AG10803 (cell line): ENCODE measurements at regions not wholly inside any gene's neighbourhood (a gene's known extent, or its start where the extent isn't known, plus 50 kb on each side); places are given as distances from the start of the nearest gene placed in this dataset.

Experiments used
- DNase-seq: peaks from one replicate; pipeline ENCODE4 v3.0.0; 2010; ENCODE audit warnings: low read depth
- H3K4me3 ChIP-seq: 2 replicates; pipeline ENCODE4 v1.5.1; 2011; ENCODE audit warnings: mild to moderate bottlenecking, low read length, control low read depth
- TF ChIP-seq, protein P1 (sequence below): conservative IDR thresholded peaks from 2 replicates; pipeline ENCODE4 v1.5.1; 2011; ENCODE audit warnings: mild to moderate bottlenecking, low read length, control low read depth, inconsistent platforms

DNA sequence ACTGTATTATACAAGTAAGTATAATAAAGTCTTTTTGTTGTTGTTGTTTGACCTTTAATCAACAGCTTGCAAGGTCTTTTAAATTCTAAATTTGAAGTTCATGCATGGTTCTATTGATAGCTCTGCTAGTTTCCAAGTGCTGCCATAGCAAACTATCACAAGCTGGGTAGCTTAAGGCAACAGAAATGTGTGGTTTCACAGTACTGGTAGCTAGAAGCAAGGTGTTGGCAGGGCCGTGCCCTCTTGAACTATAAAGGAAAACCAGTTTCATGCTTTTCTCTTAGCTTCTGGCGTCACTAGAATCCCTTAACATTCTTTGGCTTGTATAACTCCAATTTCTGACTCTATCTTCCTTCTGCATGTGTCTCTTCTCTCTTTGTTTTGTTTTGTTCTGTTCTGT lies 1021.9 kb upstream of the AUTS2 start:
- TF ChIP-seq, protein P1, sequence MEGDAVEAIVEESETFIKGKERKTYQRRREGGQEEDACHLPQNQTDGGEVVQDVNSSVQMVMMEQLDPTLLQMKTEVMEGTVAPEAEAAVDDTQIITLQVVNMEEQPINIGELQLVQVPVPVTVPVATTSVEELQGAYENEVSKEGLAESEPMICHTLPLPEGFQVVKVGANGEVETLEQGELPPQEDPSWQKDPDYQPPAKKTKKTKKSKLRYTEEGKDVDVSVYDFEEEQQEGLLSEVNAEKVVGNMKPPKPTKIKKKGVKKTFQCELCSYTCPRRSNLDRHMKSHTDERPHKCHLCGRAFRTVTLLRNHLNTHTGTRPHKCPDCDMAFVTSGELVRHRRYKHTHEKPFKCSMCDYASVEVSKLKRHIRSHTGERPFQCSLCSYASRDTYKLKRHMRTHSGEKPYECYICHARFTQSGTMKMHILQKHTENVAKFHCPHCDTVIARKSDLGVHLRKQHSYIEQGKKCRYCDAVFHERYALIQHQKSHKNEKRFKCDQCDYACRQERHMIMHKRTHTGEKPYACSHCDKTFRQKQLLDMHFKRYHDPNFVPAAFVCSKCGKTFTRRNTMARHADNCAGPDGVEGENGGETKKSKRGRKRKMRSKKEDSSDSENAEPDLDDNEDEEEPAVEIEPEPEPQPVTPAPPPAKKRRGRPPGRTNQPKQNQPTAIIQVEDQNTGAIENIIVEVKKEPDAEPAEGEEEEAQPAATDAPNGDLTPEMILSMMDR = no peak
- no peak for DNase-seq
- H3K4me3 ChIP-seq = no peak overlapping the region

DNA sequence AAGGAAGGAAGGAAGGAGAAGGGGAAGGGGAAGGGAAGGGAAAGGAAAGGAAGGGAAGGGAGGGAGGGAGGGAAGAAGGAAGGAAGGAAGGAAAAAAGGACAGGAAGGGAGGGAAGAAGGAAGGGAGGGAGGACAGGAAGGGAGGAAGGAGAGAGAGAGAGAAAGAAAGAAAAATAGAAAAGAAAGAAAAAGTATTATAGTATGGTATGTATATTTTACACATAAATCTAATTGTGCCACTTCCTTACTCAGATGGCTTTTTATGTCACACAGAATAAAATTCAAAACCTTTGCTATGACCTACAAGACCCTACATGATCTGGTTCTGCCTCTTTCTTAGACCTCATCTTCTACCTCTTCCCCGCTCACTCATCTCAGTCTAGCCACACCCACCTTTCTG lies 1016.9 kb upstream of the AUTS2 start:
- H3K4me3 ChIP-seq = no peak overlapping the region
- TF ChIP-seq, protein P1 = no peak
- DNase-seq = no peak

DNA sequence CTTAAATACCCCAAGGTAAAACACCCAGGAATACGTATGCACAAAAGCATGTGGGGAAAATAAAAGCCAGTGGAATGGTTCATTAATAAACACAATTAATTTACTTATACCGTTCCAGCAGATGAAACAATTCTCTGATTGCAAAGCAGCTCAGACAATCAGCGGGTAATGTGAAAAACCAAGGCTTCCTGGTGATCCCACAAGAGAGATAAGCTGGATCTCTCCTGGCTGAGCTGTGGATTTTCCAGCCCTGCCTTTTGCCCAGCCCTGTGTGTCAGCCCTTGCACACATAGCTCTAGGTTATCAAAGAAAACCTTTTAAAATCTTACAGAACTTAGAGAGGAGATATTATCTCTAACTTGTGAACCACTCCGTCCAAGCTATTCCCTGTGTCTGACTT lies 1010.7 kb upstream of the AUTS2 start:
- no peak for DNase-seq
- TF ChIP-seq, protein P1 = no peak
- H3K4me3 ChIP-seq = no peak overlapping the region

DNA sequence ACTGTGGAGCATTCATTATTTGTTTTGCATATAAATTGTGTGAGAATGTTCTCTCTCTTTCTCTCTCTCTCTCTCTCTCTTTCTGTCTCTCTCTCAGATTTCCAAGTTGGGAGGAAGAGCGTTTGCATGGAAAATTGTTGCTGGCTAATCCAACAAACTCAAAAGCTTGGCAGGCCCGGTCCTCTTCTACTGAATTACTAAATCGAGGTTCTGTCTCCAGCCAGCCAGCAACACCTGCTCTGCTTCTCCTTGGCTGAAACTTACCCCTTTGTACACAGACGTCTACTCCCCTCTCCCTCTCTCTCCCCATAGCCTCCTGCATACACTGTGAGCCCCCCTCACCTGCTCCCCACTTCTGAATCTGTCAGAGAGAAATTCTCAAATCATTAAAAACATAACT lies 996.4 kb upstream of the AUTS2 start:
- no peak overlapping the region for H3K4me3 ChIP-seq
- TF ChIP-seq, protein P1 = no peak
- DNase-seq = no peak

DNA sequence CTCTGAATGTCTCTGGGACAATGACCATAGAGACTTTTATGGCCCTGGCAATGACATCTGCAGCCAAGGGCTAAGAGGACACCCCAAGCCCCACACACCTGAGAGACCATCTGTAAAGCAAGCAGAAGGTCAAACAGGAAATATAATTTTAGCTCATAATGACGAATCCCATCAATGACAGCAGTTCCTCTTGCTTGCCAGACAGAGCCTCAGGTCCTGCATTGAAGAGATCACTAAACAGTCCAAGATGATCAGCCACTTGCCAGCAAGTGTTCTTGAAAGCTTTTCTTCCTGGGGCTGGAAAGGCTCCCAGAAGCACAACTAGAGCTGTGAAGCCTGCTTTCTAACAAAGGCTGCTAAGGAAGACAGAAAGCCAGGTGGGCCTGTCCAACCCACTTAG lies 993.7 kb upstream of the AUTS2 start:
- TF ChIP-seq, protein P1 = no peak
- no peak for DNase-seq
- H3K4me3 ChIP-seq = no peak overlapping the region

DNA sequence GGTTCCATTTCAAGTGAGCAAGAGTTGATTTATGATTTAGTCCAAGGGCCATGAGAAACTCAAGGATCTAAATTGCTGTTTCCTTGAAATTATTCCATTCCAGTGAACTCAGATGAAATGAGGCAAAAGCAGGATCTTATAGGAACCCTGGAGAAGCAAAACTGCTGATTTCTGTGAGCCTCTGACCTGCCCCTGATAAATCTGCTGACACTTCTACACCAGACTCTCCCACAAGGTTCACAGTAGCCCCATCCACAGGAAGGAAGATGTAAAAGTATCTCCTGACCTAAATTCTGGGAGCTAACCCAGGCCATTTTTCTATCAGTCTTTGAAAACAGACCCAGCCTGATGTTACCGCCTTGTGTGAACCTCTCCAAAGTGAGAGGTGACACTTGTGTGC lies 987.6 kb upstream of the AUTS2 start:
- TF ChIP-seq, protein P1 = no peak
- no peak for DNase-seq
- H3K4me3 ChIP-seq = no peak overlapping the region

DNA sequence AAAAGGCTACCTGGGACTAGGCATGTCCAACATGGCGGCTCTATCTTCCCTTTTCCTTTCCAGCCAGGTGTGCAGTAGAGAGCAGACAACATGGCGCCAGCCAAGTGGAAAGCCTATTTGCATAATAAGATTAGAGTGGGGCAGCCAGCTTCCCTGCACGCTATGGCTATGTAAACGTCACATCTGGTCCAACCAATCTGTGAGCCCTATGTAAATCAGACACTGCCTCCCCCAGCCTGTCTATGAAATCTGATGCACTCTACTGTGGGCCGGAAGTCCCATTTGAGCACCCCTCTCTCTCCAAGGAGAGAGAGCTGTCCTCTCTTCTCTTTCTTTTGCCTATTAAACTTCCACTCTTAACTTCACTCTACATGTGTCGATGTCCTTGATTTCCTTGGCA lies 984.9 kb upstream of the AUTS2 start:
- TF ChIP-seq, protein P1 = no peak
- DNase-seq = no peak
- H3K4me3 ChIP-seq = no peak overlapping the region
